ENCODE measurements at regions not wholly inside any gene's neighbourhood (a gene's known extent, or its start where the extent isn't known, plus 50 kb on each side); places are given as distances from the start of the nearest gene placed in this dataset.
A peak's percentile ranks its signal among the peaks of the same experiment; 100 is the strongest.

- no peak for DNase-seq
These were observed 513.0 kb upstream of the ANKRD30A start for GRCh38 chr10:36612436-36612835.

DNA sequence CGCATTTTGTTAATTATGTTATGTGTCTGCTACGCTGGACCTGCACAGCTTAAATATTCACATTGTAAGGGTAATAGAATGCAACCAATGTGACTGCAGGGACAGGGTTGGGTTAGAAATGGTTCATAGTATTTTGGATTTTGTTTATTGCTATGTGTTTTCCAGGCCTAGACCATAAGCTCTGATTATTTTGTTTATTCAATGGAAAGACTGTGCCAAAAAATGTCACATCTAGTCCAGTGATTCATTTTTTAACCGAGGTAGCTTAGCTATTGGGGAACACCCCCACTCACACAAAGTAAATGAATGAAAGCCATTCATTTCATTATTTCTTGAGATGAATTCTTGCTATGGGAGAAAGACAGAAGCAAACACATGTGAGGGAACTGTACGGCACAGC lies 516.5 kb upstream of the ANKRD30A start:
- DNase-seq: no peak

- DNase-seq: no peak
These were observed 517.1 kb upstream of the ANKRD30A start for GRCh38 chr10:36608251-36608650.

DNA sequence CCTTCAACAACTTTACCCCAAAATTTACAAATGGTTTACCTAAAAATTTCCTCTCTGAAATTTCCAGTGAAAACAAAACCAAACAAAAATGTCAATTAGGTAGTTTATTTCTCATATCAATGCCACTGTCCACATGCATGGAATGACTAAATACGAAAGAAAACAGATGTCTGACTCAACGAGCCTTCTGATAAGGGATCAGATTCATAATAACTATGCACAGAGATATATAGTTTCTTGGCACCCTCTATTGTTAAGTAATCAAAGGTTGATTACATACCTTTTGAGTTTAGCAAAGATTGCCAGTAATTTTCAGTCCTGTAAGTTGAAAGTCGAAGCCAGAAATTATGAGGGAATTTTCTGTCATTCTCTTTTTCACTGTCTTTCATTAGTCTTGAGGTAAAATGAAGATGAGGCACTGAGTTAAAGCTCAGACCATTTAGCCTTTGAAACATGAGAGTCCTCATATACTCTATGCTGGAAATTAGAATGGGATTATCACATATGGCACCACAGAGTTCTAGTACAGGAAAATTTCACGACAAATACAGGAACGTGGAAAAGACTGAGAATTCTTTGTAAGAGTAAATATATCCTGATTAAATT lies 519.1 kb upstream of the ANKRD30A start:
- no peak for DNase-seq

DNA sequence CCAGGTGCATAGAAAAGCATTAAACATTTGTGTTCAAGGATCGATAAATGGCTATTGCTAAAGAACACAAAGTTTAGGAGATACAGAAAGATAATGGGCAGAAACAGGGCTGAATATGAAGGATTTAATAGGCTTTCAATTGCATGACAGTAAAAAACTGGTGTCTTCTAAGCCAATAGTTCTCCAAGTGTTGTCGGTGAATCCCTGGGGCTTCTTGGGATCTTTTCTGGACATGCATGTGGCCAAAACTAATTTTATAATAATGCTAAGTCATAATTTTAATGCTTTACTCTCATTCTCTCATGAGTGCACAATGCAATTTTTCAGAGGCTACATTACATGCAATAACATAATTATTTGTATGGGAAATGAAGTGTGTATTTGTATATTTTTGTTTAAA lies 521.1 kb upstream of the ANKRD30A start:
- DNase-seq: no peak

DNA sequence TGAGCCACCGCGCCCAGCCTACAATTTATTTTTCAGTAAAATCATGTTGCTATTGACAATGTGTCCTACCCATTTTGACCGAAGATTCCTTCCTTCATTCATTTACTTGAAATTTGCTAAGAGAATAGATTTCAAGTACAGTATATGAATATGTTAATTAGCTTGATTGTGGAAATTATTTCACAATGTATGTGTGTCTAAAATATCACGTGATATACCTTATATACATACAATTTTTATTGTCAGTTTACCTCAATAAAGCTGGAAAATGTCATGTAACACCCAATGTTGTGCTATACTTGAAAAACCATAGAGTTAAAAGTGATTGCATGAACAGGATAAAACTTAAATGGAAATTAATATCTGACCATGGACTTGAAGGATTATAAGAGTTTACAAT lies 521.7 kb upstream of the ANKRD30A start:
- DNase-seq: no peak

- no peak for DNase-seq
These were observed 523.0 kb upstream of the ANKRD30A start for GRCh38 chr10:36602374-36602773.

DNA sequence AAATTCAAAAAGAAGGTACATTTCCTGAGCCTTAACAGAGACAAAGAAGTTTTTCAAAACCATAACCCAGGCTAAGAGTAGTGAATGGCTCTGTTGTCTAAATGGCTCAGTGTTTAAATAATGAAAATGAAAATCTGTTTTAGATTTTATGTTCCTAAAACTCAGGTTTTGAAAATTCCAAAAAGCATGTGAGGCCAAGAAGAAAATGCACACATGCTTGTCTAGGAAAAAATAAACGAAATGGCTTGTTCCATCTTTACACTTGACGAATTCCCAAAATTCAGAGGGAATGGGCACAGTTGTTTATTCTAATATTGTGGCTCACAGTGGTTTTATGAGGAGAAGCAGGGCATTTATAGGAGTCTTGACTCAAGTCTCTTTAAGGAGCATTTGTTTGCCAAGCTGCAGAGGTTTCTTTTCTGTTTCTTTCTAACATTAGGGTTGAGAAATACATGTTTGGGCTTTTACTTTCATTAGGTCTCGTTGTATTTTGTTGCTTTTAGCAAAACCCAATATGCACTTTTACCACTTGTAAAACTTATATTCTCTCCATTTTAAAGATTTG lies 527.6 kb upstream of the ANKRD30A start:
- no peak for DNase-seq

- DNase-seq: no peak
These were observed 532.4 kb upstream of the ANKRD30A start for GRCh38 chr10:36592964-36593363.

DNA sequence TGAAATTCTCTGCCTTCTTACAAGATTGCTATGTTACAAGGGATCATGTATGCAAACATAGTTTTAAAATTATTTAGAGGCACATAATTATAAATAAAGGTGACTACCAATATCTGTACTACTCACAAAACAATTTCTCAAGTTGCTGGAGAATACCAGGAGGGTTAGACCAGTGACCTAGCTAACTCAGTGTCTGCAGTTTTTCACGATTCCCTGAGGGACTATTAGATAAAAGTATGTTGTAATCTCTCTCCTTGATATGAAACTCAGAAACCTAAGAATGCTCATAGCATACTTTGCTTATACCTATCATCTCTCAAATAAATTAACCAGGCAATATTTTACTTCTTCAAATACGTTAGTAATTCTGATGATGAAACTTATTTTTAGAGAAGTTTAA lies 534.0 kb upstream of the ANKRD30A start:
- no peak for DNase-seq

GRCh38 chr10:36583690-36584089 lies 541.7 kb upstream of the ANKRD30A start:
- DNase-seq: no peak

- no peak for DNase-seq
These were observed 544.2 kb upstream of the ANKRD30A start for GRCh38 chr10:36581237-36581636.

DNA sequence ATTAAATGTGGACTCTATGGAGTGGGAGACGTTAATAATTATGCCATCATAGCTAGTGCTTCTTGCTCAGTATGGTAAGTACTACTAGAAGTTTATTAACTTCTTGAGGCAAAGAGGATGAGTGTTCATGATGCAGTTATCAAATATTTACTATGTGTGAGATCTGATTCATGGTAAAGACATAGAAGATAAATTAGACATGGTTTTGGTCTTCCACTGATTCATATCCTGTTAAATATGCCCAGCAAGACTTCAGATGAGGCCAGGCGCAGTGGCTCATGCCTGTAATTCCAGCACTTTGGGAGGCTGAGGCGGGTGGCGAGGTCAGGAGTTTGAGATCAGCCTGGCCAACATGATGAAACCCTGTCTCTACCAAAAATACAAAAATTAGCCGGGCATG lies 547.1 kb upstream of the ANKRD30A start:
- DNase-seq: no peak

DNA sequence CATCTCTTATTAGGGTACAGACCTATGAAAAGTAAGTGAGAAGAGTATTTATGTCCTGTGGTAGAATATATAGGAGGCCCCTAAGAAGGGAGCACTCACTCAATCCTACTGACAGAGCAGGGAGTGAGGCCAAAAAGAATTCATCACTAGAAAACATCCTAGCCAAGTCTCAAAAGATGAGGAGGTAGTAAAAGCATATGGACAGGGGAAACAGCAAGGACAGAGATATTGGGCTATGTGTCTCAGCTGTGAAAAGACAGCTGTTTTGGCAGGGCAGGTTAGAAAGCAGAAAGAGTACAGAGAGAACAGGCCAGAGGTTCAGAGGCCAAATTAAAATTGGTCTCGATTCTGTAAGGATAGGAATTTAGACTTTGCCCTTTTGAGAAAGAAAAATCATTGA lies 548.3 kb upstream of the ANKRD30A start:
- DNase-seq: no peak

DNA sequence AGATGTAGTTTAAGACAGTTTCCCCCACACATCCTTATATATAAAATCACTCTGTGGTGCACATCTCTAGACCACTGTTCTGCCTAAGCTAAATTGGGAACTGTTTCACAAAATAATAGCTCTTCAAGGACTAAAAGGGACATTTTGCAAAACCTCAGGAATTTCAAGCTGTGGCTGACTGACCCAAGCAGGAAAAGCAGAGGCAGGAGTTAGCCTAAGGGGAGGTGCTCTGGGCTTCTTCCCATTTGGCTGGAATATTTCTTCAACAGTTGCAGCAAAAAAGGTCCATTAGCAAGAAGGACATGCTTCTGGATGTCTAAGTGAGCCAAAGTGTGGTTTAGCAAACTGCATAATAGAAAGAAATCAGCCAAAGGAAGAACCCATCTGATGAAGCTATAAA lies 551.2 kb upstream of the ANKRD30A start:
- no peak for DNase-seq

- DNase-seq: peak; percentile 7
These were observed 552.2 kb upstream of the ANKRD30A start for GRCh38 chr10:36573246-36573645.

DNA sequence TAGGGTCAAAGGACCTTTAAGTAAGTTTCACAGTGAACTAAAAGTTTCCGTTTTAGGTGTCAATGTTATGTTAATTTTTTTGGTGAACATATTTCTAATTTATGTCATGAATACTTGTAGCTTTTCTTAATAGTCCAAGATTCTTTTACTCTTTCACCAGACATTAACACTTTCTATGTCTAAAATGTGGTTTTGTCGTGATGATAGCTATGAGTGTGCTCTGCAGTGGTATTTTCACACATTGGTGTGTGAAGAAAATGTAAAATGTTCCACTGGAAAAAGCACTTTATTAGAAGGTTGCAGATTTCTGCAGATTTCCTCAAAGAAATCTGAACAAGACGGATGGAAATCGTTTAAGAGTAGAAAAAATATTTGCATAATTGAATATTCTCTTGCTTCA lies 561.0 kb upstream of the ANKRD30A start:
- no peak for DNase-seq

DNA sequence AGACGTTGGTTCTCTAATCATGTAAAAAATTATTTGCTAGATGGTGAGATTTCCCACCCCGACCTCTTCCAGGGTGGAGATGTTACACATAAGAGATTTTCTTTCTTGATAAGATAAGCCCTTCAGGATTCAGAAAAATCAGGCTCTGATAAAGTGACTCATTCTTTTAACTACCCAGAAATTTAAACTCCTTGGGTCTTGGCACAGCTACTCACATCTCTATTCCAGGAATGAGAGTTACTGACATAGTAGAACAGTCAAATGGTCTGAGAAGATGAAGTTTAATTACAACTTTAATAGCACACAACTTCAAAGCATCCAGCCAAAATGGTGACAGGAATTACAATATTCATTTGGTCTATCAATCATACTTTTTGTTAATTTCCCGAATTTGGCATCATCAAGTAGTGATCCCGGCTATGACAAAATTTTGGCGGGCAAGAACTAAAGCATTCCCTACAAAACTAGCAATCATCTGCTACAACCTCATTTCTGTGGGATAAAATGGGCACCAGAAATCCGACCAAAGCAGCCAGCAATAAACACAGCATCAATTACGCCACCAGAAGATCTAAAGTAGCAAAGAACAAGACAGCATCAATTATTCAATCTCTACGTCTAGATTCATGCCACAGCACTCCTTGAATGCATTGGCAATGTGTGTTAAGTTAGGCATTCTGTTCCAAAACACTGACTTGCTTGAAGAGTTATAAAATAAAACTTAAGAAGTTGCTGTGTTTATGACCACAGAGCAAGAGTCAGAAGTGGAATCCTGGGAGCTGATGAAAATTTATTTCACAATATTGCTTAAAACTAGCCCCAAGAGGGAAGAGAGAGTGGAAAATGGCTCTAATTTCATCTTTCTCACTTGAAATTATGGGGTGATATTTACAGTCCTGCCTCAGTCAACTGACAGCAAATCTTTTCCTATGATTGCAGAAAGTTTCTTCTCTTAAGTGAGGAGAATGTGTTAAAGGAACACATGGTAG lies 565.7 kb upstream of the ANKRD30A start:
- no peak for DNase-seq

DNA sequence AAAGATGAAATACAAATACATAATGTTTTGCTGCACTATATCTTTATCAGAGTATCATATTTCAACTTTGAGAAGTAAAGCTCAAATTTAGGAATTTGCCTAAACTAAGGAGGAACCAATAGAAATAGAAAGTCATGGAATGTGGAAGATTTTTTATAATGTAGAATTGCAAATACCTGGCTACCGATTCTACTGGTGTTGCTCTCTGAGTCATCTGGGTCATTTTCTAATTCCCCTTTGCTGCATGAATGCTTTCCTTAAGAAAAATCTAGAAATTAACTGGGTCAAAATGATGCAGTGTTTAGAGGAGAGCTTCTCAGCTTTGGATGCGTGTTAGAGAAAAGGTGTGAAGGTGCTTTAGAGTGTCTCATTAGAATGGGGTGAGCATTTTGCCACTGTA lies 568.9 kb upstream of the ANKRD30A start:
- no peak for DNase-seq

DNA sequence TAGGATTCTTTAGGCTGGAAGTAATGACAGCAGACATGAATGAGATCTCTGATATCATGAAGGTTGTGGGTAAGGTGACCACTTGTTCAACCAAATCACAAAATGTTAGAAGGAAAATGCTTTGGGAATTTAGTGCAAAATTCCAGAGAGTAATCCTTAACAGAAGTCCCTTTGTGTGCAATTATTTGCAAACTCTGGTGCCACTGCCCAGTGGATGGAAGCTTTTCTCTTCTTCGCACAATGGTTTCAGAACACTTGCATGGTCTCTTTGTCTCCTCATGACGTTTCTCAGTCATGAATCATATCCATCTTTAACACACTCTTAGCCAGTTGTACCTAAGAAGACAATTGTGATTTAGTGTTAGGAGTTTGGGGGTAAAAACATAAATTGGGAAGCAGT lies 570.4 kb upstream of the ANKRD30A start:
- DNase-seq: no peak

GRCh38 chr10:36547965-36548364 lies 577.4 kb upstream of the ANKRD30A start:
- no peak for DNase-seq

DNA sequence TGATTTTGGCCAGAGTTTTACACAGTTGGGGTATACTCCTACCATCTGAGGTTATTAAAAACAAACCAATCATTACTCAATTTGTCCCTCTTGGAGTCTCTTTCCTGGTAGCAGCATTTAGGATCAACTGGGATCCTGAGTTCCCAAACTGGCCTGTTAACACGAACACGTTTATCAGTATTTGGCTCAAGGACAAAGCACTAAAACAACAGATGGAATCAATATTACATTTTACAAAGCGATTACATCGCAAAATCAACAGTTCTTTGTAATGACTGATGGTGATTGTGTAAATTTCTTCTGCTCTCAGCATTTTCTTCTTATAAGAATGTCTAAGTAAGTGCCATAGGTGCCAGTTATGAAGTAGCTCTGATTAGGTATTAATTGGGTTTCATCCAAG lies 582.9 kb upstream of the ANKRD30A start:
- no peak for DNase-seq

GRCh38 chr10:36540611-36541010 lies 584.8 kb upstream of the ANKRD30A start:
- DNase-seq: no peak

GRCh38 chr10:36538953-36539586 lies 586.3 kb upstream of the ANKRD30A start:
- no peak for DNase-seq

Data from NCI-H1105 (cell line).